Omental fat pad (tissue), 3 donors: ENCODE measurements at regions not wholly inside any gene's neighbourhood (a gene's known extent, or its start where the extent isn't known, plus 50 kb on each side); places are given as distances from the start of the nearest gene placed in this dataset.
A peak's percentile ranks its signal among the peaks of the same experiment; 100 is the strongest.

ENCODE experiments used
- ATAC-seq: fragments of 150-250 bp; one replicate; pipeline ENCODE4 v1.9.1; 2016; ENCODE audit warnings: mild to moderate bottlenecking, moderate library complexity; ENCODE audit not compliant: low FRiP score
- DNase-seq: peaks from one replicate; pipeline ENCODE4 v3.0.0-alpha.2; 2019; ENCODE audit warnings: low spot score
- TF ChIP-seq, protein P1 (sequence below), 3 donors: fragments of 450-650 bp; IDR thresholded peaks; one replicate each; pipeline ENCODE4 v1.5.1; 2016 to 2017; ENCODE audit warnings: antibody characterized with exemption in 3 of 3, mild to moderate bottlenecking in 3 of 3, moderate library complexity in 2 of 3

DNA sequence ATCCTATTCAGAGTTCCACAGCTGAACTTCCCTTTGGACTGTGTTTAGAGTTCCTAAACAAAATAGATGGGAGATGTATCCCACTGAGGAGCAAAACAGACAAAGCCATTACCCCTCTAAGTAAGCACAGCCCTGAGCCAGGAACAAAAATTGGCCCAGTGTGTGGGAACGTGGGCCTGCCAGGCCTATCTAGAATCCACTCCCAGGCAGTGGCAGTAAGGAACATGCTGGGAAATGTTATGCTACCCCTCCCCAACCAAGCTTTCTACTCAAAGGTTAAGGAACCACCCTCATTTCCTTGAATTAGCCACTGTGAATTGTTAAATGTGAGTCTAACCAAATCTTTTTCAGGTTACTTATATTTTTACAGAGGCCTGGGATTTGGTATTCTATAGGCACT lies 405.1 kb upstream of the PTGER4 start:
- ATAC-seq (no peak), DNase-seq (no peak)
- TF ChIP-seq, protein P1, sequence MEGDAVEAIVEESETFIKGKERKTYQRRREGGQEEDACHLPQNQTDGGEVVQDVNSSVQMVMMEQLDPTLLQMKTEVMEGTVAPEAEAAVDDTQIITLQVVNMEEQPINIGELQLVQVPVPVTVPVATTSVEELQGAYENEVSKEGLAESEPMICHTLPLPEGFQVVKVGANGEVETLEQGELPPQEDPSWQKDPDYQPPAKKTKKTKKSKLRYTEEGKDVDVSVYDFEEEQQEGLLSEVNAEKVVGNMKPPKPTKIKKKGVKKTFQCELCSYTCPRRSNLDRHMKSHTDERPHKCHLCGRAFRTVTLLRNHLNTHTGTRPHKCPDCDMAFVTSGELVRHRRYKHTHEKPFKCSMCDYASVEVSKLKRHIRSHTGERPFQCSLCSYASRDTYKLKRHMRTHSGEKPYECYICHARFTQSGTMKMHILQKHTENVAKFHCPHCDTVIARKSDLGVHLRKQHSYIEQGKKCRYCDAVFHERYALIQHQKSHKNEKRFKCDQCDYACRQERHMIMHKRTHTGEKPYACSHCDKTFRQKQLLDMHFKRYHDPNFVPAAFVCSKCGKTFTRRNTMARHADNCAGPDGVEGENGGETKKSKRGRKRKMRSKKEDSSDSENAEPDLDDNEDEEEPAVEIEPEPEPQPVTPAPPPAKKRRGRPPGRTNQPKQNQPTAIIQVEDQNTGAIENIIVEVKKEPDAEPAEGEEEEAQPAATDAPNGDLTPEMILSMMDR (IDR thresholded peaks at IDR 0.05) = no peak

DNA sequence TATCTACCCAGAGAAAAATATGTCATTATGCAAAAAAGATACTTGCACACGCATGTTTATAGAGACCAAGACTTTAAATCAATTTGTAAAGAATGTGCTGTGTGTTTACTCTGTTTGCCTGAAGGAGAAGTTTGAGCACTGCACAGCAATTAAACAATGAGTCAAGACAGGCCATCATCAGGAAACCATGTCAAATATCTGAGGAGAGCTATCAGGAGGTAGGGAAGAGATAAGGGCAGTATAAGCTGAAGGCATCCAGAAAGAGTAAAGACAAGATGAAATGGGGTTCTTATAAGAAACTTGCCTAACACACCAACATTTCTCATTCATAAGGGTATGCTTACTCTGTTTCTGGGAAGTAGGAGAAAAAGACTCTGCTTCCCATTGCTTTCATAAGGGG lies 405.8 kb upstream of the PTGER4 start:
- no peak for DNase-seq
- TF ChIP-seq, protein P1 (IDR thresholded peaks at IDR 0.05) = no peak
- no peak for ATAC-seq

DNA sequence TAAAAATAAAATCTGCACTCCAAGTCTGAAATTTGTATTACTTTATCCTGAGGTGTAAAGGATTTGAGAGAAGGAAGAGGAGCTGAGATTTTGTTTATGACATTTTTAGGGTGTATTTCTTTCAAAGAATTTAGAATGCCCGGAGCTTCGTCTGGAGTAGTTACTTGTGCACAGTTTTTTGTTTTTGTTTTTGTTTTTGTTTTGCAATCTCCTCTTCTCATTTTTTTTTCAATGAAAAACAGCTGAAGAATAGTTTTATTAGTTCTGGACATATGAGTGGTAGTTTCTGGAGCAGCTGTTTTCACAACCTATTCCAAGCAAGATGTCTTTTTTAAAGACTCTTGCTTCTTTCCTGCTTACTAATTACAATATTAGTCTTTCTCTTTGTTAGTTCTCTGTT lies 408.2 kb upstream of the PTGER4 start:
- ATAC-seq (no peak), DNase-seq (no peak)
- TF ChIP-seq, protein P1 (IDR thresholded peaks at IDR 0.05) = no peak

DNA sequence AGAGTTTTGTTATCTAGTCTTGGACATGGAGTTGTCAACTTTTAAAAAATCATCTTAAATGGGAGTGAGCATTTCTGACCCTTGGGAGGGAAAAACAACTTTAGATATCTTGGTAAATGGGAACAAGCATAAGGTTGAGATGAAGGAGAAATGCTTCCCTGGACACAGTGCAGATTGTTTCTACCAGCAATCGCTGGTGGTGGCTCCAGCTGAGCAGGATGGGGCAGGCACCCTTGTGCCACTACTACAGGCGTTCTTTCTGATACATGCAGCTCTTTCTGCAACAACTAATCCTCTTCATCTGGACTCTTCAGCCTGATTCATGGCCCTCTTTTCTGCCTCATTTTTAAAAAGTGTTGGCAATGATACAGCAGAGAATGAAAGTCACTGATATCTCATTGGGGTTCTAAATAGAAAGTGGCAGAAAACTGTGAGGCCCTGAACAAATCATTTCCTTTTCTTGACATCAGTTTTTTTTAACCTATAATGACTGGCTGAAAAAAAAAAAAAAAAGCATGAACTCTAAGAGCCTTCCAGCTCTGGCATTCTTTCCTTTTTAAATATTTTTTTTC lies 409.4 kb upstream of the PTGER4 start:
- DNase-seq (no peak), ATAC-seq (peak; percentile 15)
- TF ChIP-seq, protein P1 (IDR thresholded peaks at IDR 0.05) = no peak

DNA sequence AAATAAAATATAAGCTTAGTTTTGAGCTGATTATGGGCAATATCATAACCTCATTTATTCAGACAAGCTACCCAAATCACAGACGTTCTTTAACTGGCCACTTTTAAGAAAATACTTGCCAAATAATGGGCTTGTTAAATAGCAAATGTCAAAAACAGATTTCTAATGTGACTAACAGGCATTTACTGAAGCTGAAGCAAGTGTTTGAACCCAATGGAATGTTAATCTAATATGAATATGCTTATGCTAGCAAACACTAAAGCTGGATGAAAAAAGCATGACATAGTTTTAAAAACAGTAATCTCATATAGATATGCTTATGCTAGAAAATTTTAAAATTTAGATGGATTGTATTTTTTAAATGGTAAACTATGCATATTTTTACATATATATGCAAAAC lies 411.6 kb upstream of the PTGER4 start:
- ATAC-seq (no peak), DNase-seq (no peak)
- TF ChIP-seq, protein P1 (IDR thresholded peaks at IDR 0.05) = no peak

DNA sequence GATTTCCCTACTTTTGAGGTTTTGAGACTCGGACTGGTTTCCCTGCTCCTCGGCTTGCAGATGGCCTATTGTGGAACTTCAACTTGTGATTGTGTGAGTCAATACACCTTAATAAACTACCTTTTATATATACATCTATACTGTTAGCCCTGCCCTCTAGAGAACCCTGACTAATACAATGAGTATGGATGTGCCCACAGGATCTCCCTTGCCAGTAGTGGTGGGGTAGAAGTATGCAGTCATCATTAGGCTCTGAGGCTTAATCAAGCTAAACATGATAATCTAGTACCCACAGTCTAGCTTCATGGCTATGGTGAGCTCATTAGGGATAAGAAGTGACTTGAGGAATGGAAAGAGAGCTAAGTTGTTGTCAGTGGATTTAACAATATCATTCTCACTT lies 412.8 kb upstream of the PTGER4 start:
- no peak for ATAC-seq
- TF ChIP-seq, protein P1 (IDR thresholded peaks at IDR 0.05) = no peak
- DNase-seq = no peak

DNA sequence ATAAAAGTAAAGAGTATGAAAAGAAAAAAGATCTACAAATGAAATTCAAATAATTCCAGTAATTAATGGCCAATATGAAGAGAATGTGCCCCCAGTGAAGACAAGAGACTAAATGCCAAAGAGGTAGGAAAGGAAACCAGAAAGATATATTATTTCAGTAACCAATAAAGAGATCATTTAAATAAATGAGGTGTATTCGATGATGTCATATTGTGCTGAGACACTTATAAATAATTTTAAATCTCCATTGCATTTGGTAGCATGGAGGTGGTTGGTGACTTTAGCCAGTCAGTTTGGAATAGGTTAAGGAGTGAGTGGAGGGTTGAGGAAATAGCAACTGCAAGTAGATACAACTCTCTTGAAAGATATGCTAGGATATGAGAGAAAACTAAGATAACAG lies 417.7 kb upstream of the PTGER4 start:
- TF ChIP-seq, protein P1 (IDR thresholded peaks at IDR 0.05) = no peak
- no peak for ATAC-seq
- DNase-seq = no peak
